ENCODE measurements at regions not wholly inside any gene's neighbourhood (a gene's known extent, or its start where the extent isn't known, plus 50 kb on each side); places are given as distances from the start of the nearest gene placed in this dataset.

GRCh38 chr2:104539649-104540048 is 314.3 kb upstream of the POU3F3 start:
- 49 to 72% (median 67%) methylated on average over 4 of the region's 4 CpGs for WGBS, 4 donors
- intact Hi-C loops (cut with DNase I): no loop called here
- Histone ChIP-seq H3K27ac (no peak overlapping the region), H3K4me1 (replicated peaks in 1 of 2) (no peaks in the 10 kb centered on the region), H3K9me3 (replicated peaks in 1 of 3) (no peaks in the 10 kb centered on the region), H3K4me3 (no peak overlapping the region), H3K27me3 (no peaks in the 10 kb centered on the region), H3K36me3 (replicated peaks in 1 of 2) (no peaks in the 10 kb centered on the region)
- TF ChIP-seq, protein P1, sequence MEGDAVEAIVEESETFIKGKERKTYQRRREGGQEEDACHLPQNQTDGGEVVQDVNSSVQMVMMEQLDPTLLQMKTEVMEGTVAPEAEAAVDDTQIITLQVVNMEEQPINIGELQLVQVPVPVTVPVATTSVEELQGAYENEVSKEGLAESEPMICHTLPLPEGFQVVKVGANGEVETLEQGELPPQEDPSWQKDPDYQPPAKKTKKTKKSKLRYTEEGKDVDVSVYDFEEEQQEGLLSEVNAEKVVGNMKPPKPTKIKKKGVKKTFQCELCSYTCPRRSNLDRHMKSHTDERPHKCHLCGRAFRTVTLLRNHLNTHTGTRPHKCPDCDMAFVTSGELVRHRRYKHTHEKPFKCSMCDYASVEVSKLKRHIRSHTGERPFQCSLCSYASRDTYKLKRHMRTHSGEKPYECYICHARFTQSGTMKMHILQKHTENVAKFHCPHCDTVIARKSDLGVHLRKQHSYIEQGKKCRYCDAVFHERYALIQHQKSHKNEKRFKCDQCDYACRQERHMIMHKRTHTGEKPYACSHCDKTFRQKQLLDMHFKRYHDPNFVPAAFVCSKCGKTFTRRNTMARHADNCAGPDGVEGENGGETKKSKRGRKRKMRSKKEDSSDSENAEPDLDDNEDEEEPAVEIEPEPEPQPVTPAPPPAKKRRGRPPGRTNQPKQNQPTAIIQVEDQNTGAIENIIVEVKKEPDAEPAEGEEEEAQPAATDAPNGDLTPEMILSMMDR (IDR thresholded peaks at IDR 0.05): no peak
- TF ChIP-seq POLR2A (IDR thresholded peaks at IDR 0.05): no peak
- DNase-seq: no peak

DNA sequence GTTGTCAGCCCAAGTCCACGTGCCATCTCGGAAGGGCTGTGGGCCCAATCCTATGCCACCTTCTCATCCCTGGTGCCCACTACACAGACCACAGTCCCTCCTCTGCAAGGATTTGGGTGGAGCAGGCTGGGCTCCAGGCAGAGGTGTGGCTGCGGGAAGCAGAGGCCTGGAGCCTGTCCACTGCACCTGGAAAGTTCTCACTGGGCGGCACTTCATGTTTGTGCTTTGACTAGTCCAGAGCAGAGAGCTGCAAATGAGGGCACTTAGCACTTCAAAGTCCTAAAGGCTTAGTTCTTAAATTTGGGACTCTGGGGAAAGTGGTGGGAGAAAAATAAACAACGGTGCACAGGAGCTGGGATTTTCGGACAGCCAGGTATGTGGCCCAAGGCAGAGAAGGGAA is 308.9 kb upstream of the POU3F3 start:
- no peaks in the 10 kb centered on the region for H3K27me3 ChIP-seq
- H3K4me3 ChIP-seq: no peak overlapping the region
- H3K36me3 ChIP-seq (replicated peaks in 1 of 2): no peaks in the 10 kb centered on the region
- DNase-seq: no peak
- TF ChIP-seq POLR2A (IDR thresholded peaks at IDR 0.05): no peak
- no peak overlapping the region for H3K27ac ChIP-seq
- H3K4me1 ChIP-seq (replicated peaks in 1 of 2): no peaks in the 10 kb centered on the region
- intact Hi-C loops (cut with DNase I): no loop called here
- 81 to 93% (median 86%) methylated on average over 6 of the region's 6 CpGs for WGBS, 4 donors
- no peaks in the 10 kb centered on the region for H3K9me3 ChIP-seq (replicated peaks in 1 of 3)

DNA sequence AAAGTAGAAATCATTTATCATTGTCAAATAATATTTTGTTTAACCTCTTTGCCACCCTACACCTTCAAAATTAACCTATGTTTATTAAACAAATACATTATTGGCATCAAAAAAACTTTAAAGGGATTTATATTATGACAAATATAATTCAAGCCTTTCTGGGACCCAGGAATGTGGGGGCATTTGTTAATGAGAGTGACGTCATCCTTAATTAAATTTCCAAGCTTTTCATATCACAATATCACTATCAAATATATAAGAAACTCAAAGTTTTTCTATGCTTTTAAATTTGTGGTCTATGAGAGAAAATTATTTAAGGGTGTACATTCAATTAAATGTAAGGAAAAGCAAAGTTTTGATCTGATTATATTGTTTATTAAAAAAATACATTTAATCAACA is 307.4 kb upstream of the POU3F3 start:
- H3K27me3 ChIP-seq: no peaks in the 10 kb centered on the region
- 46 to 59% (median 54%) methylated on average over 1 of the region's 1 CpG for WGBS, 4 donors
- H3K27ac ChIP-seq: no peak overlapping the region
- H3K4me1 ChIP-seq (replicated peaks in 1 of 2): no peaks in the 10 kb centered on the region
- H3K9me3 ChIP-seq (replicated peaks in 1 of 3): no peaks in the 10 kb centered on the region
- intact Hi-C loops (cut with DNase I): no loop called here
- no peak for DNase-seq
- H3K36me3 ChIP-seq (replicated peaks in 1 of 2): no peaks in the 10 kb centered on the region
- TF ChIP-seq, protein P1 (IDR thresholded peaks at IDR 0.05): no peak
- no peak for TF ChIP-seq POLR2A (IDR thresholded peaks at IDR 0.05)
- H3K4me3 ChIP-seq: no peak overlapping the region

DNA sequence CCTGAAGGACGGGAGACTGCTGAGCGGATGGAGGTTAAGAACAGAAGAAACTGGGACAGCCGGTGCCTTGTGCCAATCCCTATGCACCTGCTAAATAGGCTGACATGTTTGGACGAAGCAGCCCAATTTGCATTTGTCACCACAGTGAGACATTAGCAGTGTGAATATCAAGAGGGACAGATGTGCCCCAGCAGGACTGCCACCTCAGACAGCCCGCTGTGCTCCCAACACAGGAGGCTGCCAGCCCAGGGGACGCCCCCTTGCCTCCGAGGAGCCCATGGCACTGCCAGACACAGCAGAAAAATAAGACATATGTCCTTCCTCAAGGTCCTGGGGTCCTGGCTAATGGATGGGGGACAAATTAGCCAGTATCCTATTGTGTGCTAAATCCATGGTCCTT is 306.7 kb upstream of the POU3F3 start:
- no peaks in the 10 kb centered on the region for H3K27me3 ChIP-seq
- WGBS, 4 donors: 60 to 70% (median 65%) methylated on average over 7 of the region's 7 CpGs
- no peak overlapping the region for H3K27ac ChIP-seq
- intact Hi-C loops (cut with DNase I): no loop called here
- TF ChIP-seq, protein P1 (IDR thresholded peaks at IDR 0.05): no peak
- no peak for TF ChIP-seq POLR2A (IDR thresholded peaks at IDR 0.05)
- DNase-seq: no peak
- no peaks in the 10 kb centered on the region for H3K9me3 ChIP-seq (replicated peaks in 1 of 3)
- H3K4me3 ChIP-seq: no peak overlapping the region
- H3K4me1 ChIP-seq (replicated peaks in 1 of 2): no peaks in the 10 kb centered on the region
- H3K36me3 ChIP-seq (replicated peaks in 1 of 2): no peaks in the 10 kb centered on the region

- Histone ChIP-seq H3K27me3 (no peaks in the 10 kb centered on the region), H3K9me3 (replicated peaks in 1 of 3) (no peaks in the 10 kb centered on the region), H3K4me1 (replicated peaks in 1 of 2) (no peaks in the 10 kb centered on the region), H3K36me3 (replicated peaks in 1 of 2) (no peaks in the 10 kb centered on the region), H3K27ac (no peak overlapping the region), H3K4me3 (no peak overlapping the region)
- no peak for TF ChIP-seq POLR2A (IDR thresholded peaks at IDR 0.05)
- TF ChIP-seq, protein P1 (IDR thresholded peaks at IDR 0.05): no peak
- intact Hi-C loops (cut with DNase I): no loop called here
- no peak for DNase-seq
- 58 to 71% (median 62%) methylated on average over 8 of the region's 8 CpGs for WGBS, 4 donors
These were observed 292.7 kb upstream of the POU3F3 start for GRCh38 chr2:104561251-104561650.
